NOMO-1 treated with dmso at 0.1 percent for 144 hours (cell line): ENCODE measurements at regions not wholly inside any gene's neighbourhood (a gene's known extent, or its start where the extent isn't known, plus 50 kb on each side); places are given as distances from the start of the nearest gene placed in this dataset.

Source experiments
- DNase-seq: peaks from one replicate; lab custom pipeline; 2025; ENCODE audit not compliant: unreplicated experiment; lab: John Stamatoyannopoulos, UW

DNA sequence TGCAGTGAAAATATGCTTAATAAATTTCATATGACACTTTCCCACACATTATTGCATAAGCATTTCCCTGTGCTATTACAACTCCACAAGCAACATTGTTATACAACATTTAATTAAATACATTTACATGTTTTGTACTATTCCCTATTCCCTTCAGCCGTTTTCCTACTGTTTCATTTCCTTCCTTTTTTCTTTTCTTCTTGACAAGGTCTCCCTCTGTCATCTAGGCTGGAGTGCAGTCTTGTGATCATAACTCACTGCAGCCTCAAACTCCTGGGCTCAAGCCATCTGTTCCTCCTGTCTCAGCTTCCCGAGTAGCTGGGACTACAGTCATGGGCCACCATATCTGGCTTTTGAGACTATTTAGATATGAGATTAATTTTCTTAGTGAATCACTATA lies 254.7 kb downstream of the NFKBIZ start:
- no peak for DNase-seq

DNA sequence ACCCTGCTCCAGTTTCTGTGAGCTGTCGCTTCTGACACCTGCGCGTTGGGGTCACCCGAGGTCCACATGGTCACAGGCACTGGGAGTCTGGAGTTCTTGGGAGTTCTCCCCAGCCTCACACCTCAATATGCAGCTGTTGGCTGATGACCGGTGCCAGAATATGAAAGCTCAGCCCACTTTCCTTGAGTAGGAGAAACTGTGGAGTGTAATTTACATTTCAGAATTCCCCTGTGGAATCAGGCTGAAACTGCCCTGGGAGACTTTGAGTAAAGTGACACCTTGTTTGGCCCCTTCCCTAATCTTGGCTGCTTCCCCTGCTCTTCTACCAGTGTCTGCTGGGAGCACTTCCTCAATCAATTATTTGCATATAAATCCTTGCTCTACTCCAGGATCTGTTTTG lies 255.9 kb downstream of the NFKBIZ start:
- no peak for DNase-seq

DNA sequence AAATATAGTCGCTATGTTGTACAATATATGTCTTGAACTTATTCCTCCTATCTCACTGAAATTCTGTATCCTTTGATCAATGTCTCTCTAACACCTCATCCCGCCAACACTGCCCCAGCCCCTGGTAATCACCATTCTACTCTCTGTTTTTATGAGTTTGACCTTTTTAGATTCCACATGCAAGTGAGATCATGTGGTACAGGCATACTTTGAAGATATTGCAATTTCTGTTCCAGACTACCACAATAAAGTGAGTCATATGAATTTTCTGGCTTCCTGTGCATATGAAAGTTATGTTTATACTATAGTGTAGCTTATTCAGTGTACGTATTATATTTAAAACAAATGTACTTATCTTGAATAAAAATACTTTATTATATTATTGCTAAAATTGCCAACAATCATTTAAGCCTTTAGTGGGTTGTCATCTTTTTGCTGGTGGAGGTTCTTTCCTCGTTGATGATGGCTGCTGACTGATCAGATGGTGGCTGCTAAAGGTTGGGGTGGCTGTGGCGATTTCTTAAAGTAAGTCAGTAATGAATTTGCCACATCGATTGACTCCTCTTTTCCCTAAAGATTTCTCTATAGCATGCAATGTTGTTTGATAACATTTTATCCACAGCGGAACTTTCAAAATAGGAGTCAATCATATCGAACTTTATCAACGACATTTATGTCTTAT lies 257.2 kb downstream of the NFKBIZ start:
- no peak for DNase-seq

DNA sequence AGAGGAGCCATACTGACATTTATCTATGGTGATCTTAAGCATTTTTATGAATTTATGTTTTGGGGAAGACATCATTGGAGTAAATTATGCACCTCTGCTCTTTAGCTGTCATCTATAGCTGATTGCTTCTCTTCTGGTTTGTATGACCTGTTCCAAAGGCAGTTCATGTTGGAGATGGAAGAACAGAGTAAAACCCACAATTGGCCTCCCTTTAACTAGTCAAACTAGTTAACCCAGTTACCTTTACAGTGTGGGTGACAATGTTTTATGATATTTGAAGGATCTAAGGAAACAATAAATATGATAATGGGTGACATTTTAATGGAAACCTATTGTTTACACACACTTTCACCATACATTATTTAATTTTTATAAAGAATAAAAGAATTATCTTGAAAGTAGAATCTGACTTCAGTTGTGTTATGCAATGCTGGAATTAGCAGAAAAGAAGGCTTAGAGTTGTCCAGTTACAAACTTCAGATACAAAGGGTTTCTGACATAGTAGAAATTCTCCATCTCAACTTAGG lies 263.5 kb downstream of the NFKBIZ start:
- DNase-seq: no peak

DNA sequence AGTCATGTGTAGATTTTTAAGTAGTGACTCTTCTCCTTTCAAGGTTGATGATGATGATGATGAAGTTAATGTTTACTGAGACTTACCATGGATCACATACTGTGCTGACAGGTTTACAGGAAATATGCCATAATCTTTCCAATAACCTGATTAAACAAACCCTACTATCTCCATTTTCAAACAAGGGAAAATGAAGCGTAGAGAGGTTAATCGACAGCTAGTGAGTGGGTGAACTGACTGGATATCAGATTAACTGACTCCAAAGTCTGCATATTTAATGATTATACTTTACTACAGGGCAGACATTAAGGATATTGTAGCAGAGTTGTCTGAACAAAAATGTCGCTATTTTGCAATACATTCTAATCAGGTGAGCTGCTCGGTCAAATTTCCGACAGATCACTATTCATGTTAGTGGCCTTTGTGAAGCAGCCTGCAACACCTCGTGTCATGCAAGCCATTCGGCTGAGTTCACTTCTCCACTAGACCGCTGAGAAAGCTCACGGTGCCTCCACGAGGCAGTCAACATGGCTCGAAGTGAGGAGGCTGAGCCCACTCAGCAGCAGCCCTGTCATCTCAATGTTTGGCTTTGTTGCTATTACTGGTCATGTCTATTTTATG lies 264.2 kb downstream of the NFKBIZ start:
- no peak for DNase-seq

DNA sequence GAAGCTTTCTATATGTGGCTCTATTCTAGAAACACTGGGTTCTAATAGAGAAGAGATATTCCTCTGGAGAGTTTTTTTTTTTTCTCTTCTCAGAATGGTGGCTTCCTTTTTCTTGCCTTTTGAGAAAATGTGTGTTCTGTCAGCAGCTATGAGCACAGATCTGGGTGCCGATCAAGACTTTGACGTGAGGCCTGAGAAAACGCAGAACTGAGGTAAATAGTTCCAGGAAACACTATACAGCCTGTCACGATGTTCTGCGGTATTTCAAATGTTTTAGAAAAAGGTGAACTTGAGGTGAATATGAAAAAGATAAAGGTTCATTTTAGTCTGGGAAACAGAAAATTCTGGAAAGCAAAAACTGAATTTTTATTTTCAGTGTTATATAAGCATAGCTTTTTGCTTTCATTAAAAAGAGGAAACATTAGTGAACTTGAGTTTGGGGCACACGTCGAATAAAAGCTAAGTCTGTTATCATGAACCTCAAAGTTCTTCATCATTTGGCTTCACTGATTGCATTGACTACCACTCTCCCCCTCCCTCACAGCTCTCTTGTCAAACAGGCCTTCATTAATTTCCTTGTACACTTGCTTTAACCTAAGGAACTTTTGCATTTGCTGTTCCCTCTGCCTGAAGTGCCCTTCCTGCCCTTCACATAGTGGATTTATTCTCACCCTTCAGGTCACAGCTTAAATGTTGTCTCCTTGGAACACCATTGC lies 265.1 kb downstream of the NFKBIZ start:
- DNase-seq: no peak

DNA sequence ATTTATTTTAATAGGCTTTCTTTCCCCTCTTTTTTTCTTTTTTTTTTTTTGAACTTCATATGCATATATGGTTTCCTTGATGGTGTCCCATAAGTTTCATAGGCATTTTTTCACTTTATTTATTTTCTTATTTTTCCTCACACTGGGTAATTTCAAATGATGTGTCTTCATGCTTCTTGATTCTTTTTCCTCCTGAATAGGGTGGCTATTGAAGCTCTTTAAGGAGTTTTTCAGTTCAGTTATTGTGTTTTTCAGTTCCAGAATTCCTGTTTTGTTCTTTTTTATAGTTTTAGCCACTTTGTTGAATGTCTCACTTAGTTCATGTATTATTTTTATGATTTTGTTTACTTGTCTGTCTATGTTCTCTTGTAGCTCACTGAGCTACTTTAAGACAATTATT lies 273.2 kb downstream of the NFKBIZ start:
- no peak for DNase-seq

DNA sequence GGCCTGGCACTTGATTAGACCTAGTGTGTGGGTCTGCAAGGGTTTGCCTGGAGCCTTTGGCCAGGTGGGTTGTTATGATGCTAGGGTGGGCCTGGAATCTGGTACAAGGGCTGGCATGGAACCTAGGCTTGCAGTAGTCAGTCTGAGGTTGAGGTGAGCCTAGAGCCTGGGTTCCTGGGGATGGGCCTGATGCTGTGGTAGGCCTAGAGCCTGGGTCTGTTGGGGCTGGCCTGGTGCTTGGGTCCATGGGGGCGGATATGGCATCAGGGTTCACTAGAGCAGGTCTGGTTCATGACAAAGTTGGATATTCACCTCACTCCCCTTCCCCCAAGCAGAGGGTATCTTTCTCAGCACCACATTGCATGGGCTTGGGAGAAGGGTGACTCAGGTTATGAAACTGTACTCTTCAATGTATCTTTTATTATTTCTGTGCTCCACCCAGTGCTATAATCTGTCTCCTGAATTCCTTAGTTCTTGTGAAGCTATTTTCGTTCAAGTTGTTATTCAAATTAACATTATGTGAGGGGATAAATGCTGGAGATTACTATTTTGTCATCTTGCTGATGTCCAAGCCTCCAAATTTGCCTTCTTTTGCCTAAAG lies 274.4 kb downstream of the NFKBIZ start:
- DNase-seq: no peak

DNA sequence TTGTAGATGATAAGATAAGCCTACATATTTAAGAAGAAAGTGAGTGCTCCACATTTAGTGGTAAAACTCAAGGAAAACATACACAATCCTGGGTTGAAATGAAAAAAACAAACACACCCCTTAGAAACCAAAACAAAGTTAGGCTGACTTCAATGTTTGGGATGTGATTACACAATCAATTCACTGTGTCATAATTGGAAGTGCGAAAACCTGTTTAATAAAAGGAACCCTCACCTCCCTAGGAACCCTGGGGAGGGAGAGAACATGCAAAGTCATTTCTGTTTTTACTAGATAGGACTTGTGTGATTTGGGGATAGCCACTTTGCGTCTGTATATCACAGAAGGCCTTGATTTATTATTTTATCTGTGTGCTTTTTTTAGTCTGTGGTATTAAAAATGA lies 275.0 kb downstream of the NFKBIZ start:
- DNase-seq: no peak

DNA sequence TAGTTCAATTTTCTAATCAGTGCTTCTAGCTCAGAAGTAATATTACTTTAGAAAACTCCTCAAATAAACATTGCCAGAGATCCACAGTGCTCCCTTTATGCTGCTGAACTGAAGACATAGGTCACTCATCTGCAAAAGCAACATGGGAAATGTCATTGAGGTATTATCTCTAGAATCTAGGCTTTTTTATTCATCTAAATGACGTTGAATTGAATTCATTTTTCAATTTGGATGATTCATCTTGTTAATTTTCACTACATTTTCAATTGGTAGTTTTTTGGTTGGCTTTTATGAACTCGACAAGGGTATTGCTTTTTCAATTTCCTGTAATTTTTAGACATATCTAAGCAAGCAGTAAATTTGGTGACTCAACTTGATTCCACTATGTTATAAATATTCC lies 275.4 kb downstream of the NFKBIZ start:
- DNase-seq: no peak

DNA sequence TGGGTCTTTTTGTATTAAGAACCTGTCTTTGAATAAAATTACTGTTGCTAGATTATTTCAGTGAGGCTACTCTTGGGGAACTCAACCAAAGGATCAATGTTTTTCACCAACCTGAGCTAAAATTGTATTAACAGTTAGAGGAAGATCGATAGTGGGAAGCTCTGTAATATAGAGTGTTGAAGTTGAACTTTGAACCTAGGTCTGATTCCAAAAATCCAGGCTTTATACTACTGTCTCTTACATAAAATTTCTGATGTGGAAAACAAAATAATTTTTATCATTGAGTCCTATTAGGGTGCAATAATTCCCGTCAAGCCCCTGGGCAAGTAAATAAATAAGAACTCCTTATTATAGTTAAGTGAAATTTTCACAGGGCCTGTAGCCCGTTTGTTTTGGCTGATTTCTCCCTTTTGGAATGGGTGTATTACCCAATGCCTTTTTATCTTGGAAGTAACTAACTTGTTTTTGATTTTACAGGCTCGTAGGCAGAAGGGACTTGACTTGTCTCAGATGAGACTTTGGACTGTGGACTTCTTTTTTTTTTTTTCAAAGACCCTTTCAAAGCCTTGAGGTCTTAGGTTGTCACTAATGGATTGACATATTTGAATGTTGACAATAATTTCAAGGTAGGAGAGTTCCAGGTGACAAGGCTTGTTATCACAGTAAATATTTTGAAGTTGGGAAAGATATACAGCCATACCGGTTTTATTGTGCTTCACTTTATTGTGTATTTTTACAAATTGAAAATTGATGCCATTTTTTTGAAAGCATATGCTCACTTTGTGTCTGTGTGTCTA lies 276.1 kb downstream of the NFKBIZ start:
- DNase-seq: no peak

DNA sequence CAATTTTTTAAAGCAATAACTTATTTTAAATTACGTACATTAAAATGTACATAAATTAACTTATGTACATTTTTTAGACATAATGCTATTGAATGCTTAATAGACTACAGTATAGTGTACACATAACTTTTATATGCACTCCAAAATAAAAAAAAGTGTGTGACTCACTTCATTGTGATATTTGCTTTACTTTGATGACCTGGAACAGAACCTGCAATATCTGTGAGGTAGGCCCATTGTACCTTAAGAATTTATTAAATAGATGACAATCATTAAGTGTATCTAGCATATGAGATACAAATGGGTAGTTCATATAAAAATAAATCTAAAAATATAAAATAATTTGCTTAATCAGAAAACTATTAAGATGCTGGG lies 276.7 kb downstream of the NFKBIZ start:
- DNase-seq: no peak

DNA sequence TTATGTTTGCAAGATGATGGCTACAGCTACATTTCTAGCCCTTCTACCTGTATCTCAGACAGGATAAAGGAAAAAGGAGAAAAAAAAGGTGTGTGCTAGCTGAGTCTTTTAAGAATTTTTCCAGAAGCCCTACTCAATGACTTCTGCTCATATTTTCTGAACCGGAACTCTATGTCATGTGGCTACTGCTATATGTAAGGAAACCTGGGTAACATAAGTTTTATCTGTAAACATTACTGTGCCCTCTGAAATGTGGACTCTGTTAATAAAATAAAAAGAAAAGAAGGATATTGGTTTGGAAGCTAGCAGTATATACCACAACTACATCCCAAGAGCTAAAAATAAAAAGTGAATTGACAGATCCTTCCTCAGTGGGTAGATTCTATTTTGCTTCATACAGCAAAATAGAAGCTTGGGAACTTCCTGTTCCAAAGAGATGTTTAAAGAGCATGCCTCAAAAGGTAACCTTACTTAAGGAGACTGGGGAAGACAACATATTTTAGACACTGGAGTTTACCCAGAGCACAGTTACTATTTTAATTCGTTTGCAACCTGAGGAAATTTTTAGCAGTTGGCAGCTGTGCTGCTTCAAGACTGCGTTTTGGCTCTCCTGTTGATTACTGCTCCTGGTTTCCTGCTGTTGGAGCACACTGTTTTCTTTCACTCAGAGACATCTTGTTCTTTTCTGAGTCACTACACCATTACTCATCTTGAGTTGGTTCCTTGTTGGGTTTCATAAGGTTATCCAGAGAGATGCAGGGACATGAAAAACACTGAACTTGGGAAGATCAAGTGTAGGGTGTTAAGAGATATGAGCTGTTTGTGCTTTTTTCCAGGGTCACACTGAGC lies 280.7 kb downstream of the NFKBIZ start:
- peak; percentile 16 for DNase-seq

DNA sequence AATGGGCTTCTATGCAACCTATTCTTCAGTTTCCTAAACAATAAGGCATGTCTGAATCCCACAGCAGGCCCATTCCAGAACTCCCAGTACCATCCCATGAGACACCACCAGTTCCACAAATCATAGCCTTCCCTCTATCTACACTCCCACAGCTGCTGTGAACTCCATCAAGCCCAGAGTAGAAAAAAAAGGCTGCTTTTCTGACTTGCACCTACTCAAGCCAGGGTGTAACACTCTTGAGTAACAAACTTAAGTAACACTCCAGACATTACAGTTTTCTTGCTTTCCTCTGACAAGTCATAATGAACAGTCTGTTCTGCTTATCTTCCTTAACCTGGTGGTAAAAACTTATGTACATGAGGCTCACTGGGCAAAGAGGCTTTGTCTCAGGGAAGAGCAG lies 283.1 kb downstream of the NFKBIZ start:
- no peak for DNase-seq

DNA sequence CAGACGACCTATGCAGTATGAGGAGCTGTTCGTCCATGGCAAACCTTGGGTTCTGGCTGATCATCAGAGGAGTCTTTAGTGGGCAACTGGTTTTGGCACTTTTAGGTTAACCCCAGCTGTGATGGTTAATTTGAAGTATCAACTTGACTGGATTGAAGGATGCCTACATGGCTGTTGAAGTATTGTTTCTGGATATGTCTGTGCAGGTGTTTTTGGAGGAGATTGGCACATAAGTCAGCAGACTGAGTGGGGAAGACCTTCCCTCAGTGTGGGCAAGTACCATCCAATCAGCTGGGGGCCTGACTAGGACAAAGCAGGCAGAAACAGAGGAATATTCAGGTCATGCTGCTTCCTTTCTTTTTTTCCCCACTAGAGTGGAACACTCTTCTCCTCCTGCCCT lies 284.1 kb downstream of the NFKBIZ start:
- no peak for DNase-seq

DNA sequence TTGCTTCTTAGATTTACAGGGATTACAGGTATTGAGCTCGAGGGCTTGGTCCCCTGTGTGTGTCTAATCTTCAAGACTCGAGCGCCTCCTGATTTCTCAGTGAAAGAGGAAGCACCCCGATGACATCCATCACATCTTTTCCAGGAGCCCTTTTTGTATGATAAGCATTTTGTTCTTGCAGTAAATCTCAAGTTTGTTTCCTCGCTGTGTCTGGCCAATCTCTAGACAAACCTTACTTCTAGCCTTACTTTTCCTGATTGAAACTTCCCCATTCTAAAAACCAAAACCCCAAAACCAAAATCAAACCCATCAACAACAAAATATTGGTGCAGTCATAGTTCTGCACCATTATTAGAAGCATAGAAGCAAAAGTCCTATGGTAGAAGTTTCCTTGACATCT lies 286.0 kb downstream of the NFKBIZ start:
- no peak for DNase-seq

DNA sequence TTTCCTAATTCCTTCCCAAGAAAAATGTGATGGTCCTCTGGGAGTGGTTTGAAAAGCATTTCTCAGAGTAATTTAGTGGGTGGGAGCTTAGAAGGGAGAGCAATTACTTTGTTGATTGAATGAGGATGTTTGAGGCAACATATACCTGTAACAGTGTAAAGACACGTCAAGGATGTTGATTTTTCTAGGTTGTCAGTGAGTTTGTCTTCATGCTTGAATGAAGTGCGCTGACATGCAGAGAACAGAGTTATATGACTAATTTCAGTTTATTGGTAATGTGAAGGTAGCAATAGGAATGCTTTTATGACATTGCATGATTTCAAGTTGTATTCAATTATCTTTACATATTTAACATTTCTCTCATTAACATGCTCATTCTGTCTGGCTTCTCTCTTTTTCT lies 286.9 kb downstream of the NFKBIZ start:
- DNase-seq: no peak

DNA sequence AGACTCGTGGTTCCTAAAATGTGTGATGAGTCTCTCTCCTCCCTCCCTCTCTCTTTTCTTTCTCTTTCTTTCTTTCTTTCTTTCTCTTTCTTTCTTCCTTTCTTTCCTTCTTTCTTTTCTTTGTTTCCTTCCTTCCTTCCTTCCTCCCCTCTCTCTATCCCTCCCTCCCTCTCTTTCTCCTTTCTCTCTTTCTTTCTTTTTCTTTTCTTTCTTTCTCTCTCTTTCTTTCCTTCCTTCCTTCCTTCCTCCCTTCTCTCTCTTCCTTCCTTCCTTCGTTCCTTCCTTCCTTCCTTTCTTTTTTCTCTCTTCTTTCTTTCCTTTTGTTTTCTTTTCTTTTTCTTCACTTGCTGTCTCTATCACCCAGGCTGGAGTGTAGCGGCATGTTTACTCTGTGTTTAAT lies 290.8 kb downstream of the NFKBIZ start:
- DNase-seq: no peak

DNA sequence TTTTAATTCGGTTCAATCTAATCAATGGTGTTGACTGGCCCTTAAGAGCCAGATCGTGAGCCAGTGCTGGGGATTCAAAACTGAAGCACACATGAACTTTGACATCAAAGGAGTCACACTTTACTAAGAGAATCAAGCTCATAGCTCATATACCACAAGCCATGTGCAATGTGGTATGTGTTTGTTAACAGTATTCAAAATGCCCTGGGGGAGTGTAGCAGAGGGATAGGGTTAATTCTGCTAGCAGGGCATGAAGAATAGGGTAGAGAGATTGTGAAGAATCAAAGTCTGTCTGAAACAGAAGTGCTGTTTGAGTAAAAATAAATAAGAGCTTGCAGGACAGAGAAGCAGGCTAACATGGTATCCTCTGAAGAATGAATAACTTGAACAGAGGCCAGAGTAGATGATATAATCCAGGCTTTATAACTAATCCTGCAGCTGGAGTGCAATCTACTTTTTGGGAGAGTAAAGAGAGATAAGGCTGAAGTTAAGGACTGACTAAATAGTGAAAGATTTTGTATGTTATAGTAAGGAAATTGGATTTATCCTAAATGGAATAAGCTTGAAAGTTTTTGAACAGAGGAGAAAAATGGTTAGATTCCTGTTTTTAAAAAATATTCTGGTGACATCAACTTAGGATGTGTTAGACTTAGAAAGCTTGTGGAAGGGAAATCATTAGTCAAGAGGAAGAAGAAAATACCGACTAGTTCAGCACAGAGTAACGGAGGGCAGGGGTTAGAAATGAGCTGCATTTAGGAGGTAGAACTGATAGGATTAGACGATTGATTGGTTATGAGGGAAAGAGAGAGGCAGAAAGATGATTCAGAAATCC lies 292.0 kb downstream of the NFKBIZ start:
- DNase-seq: no peak

DNA sequence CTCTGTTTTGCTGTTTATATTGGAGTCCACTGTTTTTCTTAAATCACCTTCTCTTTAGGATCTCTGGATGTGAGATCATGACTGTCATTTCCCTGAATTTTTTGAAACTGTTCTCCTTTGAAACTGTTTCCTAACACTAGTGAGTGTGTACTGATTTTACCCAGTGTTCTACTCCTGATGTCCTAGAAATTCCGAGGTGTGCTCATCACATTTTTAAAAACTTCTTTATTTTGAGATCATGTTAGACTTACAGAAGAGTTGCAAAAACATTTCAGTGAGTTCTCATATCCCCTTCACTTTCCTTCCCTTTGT lies 292.6 kb downstream of the NFKBIZ start:
- DNase-seq: no peak
